ENCODE measurements at regions not wholly inside any gene's neighbourhood (a gene's known extent, or its start where the extent isn't known, plus 50 kb on each side); places are given as distances from the start of the nearest gene placed in this dataset.

GRCh38 chr5:45800331-45800730, 104.2 kb upstream of the HCN1 start:
- TF ChIP-seq, protein P1, sequence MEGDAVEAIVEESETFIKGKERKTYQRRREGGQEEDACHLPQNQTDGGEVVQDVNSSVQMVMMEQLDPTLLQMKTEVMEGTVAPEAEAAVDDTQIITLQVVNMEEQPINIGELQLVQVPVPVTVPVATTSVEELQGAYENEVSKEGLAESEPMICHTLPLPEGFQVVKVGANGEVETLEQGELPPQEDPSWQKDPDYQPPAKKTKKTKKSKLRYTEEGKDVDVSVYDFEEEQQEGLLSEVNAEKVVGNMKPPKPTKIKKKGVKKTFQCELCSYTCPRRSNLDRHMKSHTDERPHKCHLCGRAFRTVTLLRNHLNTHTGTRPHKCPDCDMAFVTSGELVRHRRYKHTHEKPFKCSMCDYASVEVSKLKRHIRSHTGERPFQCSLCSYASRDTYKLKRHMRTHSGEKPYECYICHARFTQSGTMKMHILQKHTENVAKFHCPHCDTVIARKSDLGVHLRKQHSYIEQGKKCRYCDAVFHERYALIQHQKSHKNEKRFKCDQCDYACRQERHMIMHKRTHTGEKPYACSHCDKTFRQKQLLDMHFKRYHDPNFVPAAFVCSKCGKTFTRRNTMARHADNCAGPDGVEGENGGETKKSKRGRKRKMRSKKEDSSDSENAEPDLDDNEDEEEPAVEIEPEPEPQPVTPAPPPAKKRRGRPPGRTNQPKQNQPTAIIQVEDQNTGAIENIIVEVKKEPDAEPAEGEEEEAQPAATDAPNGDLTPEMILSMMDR (IDR thresholded peaks at IDR 0.05): no peak
- TF ChIP-seq POLR2A (IDR thresholded peaks at IDR 0.05): no peak
- no peaks in the 10 kb centered on the region for H3K27me3 ChIP-seq
- WGBS, 2 donors: 83% methylated on average over 2 of the region's 2 CpGs; no CpG with 5 or more reads in 1 of the 2 donors
- ATAC-seq (no peak), DNase-seq (no peak)
- H3K27ac ChIP-seq: no peak overlapping the region
- no peak overlapping the region for H3K4me3 ChIP-seq
- intact Hi-C loops (cut with DNase I): no loop called here
- H3K9me3 ChIP-seq: peaks cover 0 to 9% (median 0%) of the 10 kb centered on the region in 3 donors
- no peaks in the 10 kb centered on the region for H3K36me3 ChIP-seq (replicated peaks in 1 of 2; ENCODE audit: insufficient read depth in 1 of 2, low read depth in 2 of 2)
- H3K4me1 ChIP-seq: no peaks in the 10 kb centered on the region

DNA sequence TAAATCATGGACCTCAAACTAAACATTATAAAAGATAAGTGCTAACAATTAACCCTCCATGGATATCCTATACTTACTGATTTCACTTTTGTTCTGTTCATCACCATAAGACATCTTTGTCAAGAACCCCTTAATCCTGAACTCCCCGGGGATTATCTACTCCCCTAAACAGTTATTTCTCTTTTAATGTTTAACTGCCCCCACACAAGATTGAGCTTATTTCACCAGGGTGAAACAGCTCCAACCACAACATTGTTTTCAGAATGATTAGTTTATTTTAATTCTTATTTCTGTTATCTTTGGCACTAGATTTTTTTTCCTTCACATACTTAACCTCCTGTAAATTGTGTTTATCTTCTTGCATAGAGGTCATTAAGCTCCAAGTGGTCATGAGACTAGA, 103.2 kb upstream of the HCN1 start:
- ATAC-seq: no peak
- Histone ChIP-seq H3K4me1 (no peaks in the 10 kb centered on the region), H3K27me3 (no peaks in the 10 kb centered on the region), H3K27ac (no peak overlapping the region), H3K36me3 (replicated peaks in 1 of 2; ENCODE audit: insufficient read depth in 1 of 2, low read depth in 2 of 2) (no peaks in the 10 kb centered on the region), H3K9me3 (peaks cover 0 to 9% (median 0%) of the 10 kb centered on the region in 3 donors), H3K4me3 (no peak overlapping the region)
- TF ChIP-seq, protein P1 (IDR thresholded peaks at IDR 0.05): no peak
- TF ChIP-seq POLR2A (IDR thresholded peaks at IDR 0.05): no peak
- intact Hi-C loops (cut with DNase I): no loop called here
- 58 to 62% methylated on average over 1 of the region's 1 CpG for WGBS, 2 donors
- DNase-seq: no peak

GRCh38 chr5:45796959-45797553, 100.9 kb upstream of the HCN1 start:
- Histone ChIP-seq H3K27ac (no peak overlapping the region), H3K27me3 (no peaks in the 10 kb centered on the region), H3K9me3 (peaks cover 0 to 9% (median 0%) of the 10 kb centered on the region in 3 donors), H3K4me3 (no peak overlapping the region), H3K36me3 (replicated peaks in 1 of 2; ENCODE audit: insufficient read depth in 1 of 2, low read depth in 2 of 2) (no peaks in the 10 kb centered on the region), H3K4me1 (no peaks in the 10 kb centered on the region)
- 33 to 35% methylated on average over 1 of the region's 1 CpG for WGBS, 2 donors
- intact Hi-C loops (cut with DNase I): no loop called here
- TF ChIP-seq, protein P1 (IDR thresholded peaks at IDR 0.05): peak in 6 of 7 experiments; percentile 15 to 40 (median 28)
- TF ChIP-seq POLR2A (IDR thresholded peaks at IDR 0.05): no peak
- ATAC-seq (no peak), DNase-seq (peak in 1 of 4 donors; percentile 16)

DNA sequence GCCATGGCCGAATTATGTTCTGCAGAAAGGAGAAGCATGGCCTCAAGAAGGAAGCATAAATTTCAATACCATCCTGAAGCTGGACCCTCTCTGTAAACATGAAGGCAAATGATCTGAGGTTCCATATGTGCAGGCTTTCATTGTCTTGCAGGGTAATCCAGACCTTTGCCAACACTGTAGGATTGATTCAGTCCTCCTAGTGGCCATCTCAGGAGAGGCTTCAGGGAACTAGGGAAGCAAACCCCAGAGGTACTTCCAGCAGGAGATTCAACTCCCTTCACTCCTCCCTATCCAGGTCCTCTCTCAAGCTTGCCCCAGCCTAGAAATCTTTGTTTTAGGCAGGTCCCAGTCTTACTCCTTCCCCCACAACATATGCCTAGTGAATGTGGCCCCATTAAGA, 99.3 kb upstream of the HCN1 start:
- no peaks in the 10 kb centered on the region for H3K36me3 ChIP-seq (replicated peaks in 1 of 2; ENCODE audit: insufficient read depth in 1 of 2, low read depth in 2 of 2)
- WGBS, 2 donors: 56 to 60% methylated on average over 1 of the region's 1 CpG
- DNase-seq (no peak), ATAC-seq (no peak)
- intact Hi-C loops (cut with DNase I): no loop called here
- peaks cover 0 to 5% (median 0%) of the 10 kb centered on the region in 3 donors for H3K9me3 ChIP-seq
- no peak overlapping the region for H3K4me3 ChIP-seq
- no peaks in the 10 kb centered on the region for H3K27me3 ChIP-seq
- TF ChIP-seq, protein P1 (IDR thresholded peaks at IDR 0.05): peak in 1 of 7 experiments; percentile 24
- TF ChIP-seq POLR2A (IDR thresholded peaks at IDR 0.05): no peak
- no peak overlapping the region for H3K27ac ChIP-seq
- H3K4me1 ChIP-seq: no peaks in the 10 kb centered on the region
